Ishikawa (cell line): ENCODE measurements at regions not wholly inside any gene's neighbourhood (a gene's known extent, or its start where the extent isn't known, plus 50 kb on each side); places are given as distances from the start of the nearest gene placed in this dataset.

Experiments used
- CEBPB ChIP-seq: IDR thresholded peaks from 2 replicates; pipeline ENCODE4 v1.6.1; 2012
- CREB1 ChIP-seq: IDR thresholded peaks from 2 replicates; pipeline ENCODE4 v1.6.1; 2012; ENCODE audit warnings: low read depth
- EGR1 ChIP-seq: IDR thresholded peaks from 2 replicates; pipeline ENCODE4 v1.6.1; 2012
- EP300 ChIP-seq: IDR thresholded peaks from 2 replicates; pipeline ENCODE4 v1.6.1; 2012; ENCODE audit warnings: borderline replicate concordance
- FOXM1 ChIP-seq: IDR thresholded peaks from 2 replicates; pipeline ENCODE4 v1.6.1; 2012; ENCODE audit warnings: low read depth, borderline replicate concordance
- MAX ChIP-seq: IDR thresholded peaks from 2 replicates; pipeline ENCODE4 v1.6.1; 2012
- NFIC ChIP-seq: IDR thresholded peaks from 2 replicates; pipeline ENCODE4 v1.6.1; 2012
- RAD21 ChIP-seq: IDR thresholded peaks from 2 replicates; pipeline ENCODE4 v1.6.1; 2012; ENCODE audit warnings: low read depth
- REST ChIP-seq: IDR thresholded peaks from 2 replicates; pipeline ENCODE4 v1.6.1; 2012; ENCODE audit warnings: low read depth, mild to moderate bottlenecking
- TAF1 ChIP-seq: IDR thresholded peaks from 2 replicates; pipeline ENCODE4 v1.6.1; 2012; ENCODE audit warnings: low read depth, mild to moderate bottlenecking
- TCF12 ChIP-seq: IDR thresholded peaks from 2 replicates; pipeline ENCODE4 v1.6.1; 2012; ENCODE audit warnings: low read depth
- TEAD4 ChIP-seq: IDR thresholded peaks from 2 replicates; pipeline ENCODE4 v1.6.1; 2012
- USF1 ChIP-seq: IDR thresholded peaks from 2 replicates; pipeline ENCODE4 v1.6.1; 2012
- YY1 ChIP-seq: IDR thresholded peaks from 2 replicates; pipeline ENCODE4 v1.6.1; 2012; ENCODE audit warnings: low read depth
- ZBTB7A ChIP-seq: IDR thresholded peaks from 2 replicates; pipeline ENCODE4 v1.6.1; 2012; ENCODE audit warnings: low read depth

GRCh38 chrX:114050075-114050796, 533.6 kb upstream of the HTR2C start:
- TF ChIP-seq EGR1 (no peak), USF1 (no peak)

- TF ChIP-seq MAX (no peak), FOXM1 (no peak), CEBPB (no peak), TEAD4 (no peak), ZBTB7A (no peak), CREB1 (no peak), REST (no peak), NFIC (no peak), EP300 (no peak), YY1 (no peak)
Measured at GRCh38 chrX:114049063-114049462, 534.8 kb upstream of the HTR2C start.

- TF ChIP-seq TEAD4: no peak
- no peak for TF ChIP-seq RAD21
- TF ChIP-seq EGR1: no peak
- TF ChIP-seq ZBTB7A: no peak
- no peak for TF ChIP-seq YY1
- TF ChIP-seq TAF1: no peak
- TF ChIP-seq NFIC: no peak
- TF ChIP-seq REST: no peak
- no peak for TF ChIP-seq TCF12
- no peak for TF ChIP-seq MAX
- no peak for TF ChIP-seq EP300
Measured at GRCh38 chrX:114047558-114047957, 536.3 kb upstream of the HTR2C start.

GRCh38 chrX:114046695-114047279, 537.1 kb upstream of the HTR2C start:
- no peak for TF ChIP-seq EGR1
- no peak for TF ChIP-seq FOXM1
- TF ChIP-seq CEBPB: no peak
- no peak for TF ChIP-seq NFIC
- TF ChIP-seq MAX: no peak
- no peak for TF ChIP-seq ZBTB7A
- TF ChIP-seq CREB1: no peak
- TF ChIP-seq REST: no peak
- TF ChIP-seq TAF1: no peak
- no peak for TF ChIP-seq RAD21
- no peak for TF ChIP-seq TEAD4
- TF ChIP-seq TCF12: no peak

GRCh38 chrX:114038358-114038757, 545.5 kb upstream of the HTR2C start:
- TF ChIP-seq ZBTB7A: no peak
- no peak for TF ChIP-seq FOXM1
- TF ChIP-seq CEBPB: no peak
- TF ChIP-seq TEAD4: no peak
- TF ChIP-seq TAF1: no peak
- no peak for TF ChIP-seq CREB1
- no peak for TF ChIP-seq EGR1
- TF ChIP-seq EP300: no peak
